HCT116 (cell line): ENCODE measurements at regions not wholly inside any gene's neighbourhood (a gene's known extent, or its start where the extent isn't known, plus 50 kb on each side); places are given as distances from the start of the nearest gene placed in this dataset.

Experiments
- ATF3 ChIP-seq: IDR thresholded peaks from 2 replicates; pipeline ENCODE4 v1.6.1; 2012
- CBX3 ChIP-seq: IDR thresholded peaks from 2 replicates; pipeline ENCODE4 v1.6.1; 2012; ENCODE audit warnings: low read depth
- CTCF ChIP-seq, 3 experiments: fragments of 200-600 bp in 1 of 3; sonication (generic) in 1 of 3; IDR thresholded peaks in 2 of 3; conservative IDR thresholded peaks in 1 of 3; 2 replicates each; pipeline ENCODE4 v1.5.1; 2012 to 2017; ENCODE audit warnings: low read depth in 2 of 3, low read length in 2 of 3, antibody characterized with exemption in 1 of 3, borderline replicate concordance in 1 of 3, control low read depth in 1 of 3, mild to moderate bottlenecking in 1 of 3, mixed read lengths in 1 of 3, mixed run types in 1 of 3, moderate library complexity in 1 of 3; ENCODE audit not compliant: insufficient read depth in 1 of 3
- ELF1 ChIP-seq: IDR thresholded peaks from 2 replicates; pipeline ENCODE4 v1.6.1; 2012; ENCODE audit warnings: low read depth, borderline replicate concordance
- JUND ChIP-seq: IDR thresholded peaks from 2 replicates; pipeline ENCODE4 v1.6.1; 2012
- POLR2A ChIP-seq: IDR thresholded peaks from 2 replicates; pipeline ENCODE4 v1.7.0; 2011; ENCODE audit warnings: borderline replicate concordance; ENCODE audit not compliant: insufficient read depth, insufficient read length; ENCODE audit errors: extremely low read depth
- POLR2AphosphoS5 ChIP-seq: IDR thresholded peaks from 2 replicates; pipeline ENCODE4 v1.6.1; 2011; ENCODE audit warnings: mild to moderate bottlenecking, low read depth, low read length, moderate library complexity
- RAD21 ChIP-seq: IDR thresholded peaks from 2 replicates; pipeline ENCODE4 v1.6.1; 2012; ENCODE audit warnings: low read depth, mild to moderate bottlenecking
- REST ChIP-seq: IDR thresholded peaks from 2 replicates; pipeline ENCODE4 v1.6.1; 2012; ENCODE audit warnings: low read depth
- SIN3A ChIP-seq: IDR thresholded peaks from 2 replicates; pipeline ENCODE4 v1.6.1; 2012; ENCODE audit warnings: low read depth
- TCF7L2 ChIP-seq: IDR thresholded peaks from 2 replicates; pipeline ENCODE4 v1.7.0; 2011; ENCODE audit warnings: borderline replicate concordance, inconsistent platforms; ENCODE audit not compliant: insufficient read depth, insufficient read length; ENCODE audit errors: extremely low read depth
- YY1 ChIP-seq: IDR thresholded peaks from 2 replicates; pipeline ENCODE4 v1.6.1; 2011; ENCODE audit warnings: low read length, low read depth, moderate library complexity, mild to moderate bottlenecking; ENCODE audit not compliant: insufficient replicate concordance; ENCODE audit errors: extremely low read depth

- TF ChIP-seq POLR2A (no peak), POLR2AphosphoS5 (no peak), CTCF (IDR thresholded peaks at IDR 0.05 in 2 of 3, conservative IDR thresholded peaks at IDR 0.05 in 1 of 3; ENCODE audit: borderline replicate concordance in 1 of 3, insufficient read depth in 1 of 3, low read depth in 2 of 3, low read length in 2 of 3) (no peak), TCF7L2 (no peak), REST (no peak), ATF3 (no peak), JUND (no peak), YY1 (no peak), SIN3A (no peak), RAD21 (no peak), CBX3 (no peak), ELF1 (no peak)
These were observed 252.4 kb downstream of the FNDC1 start for GRCh38 chr6:159421586-159421985.
